OCI-LY3 (cell line): ENCODE measurements at regions not wholly inside any gene's neighbourhood (a gene's known extent, or its start where the extent isn't known, plus 50 kb on each side); places are given as distances from the start of the nearest gene placed in this dataset.

Experiments used
- EZH2phosphoT487 ChIP-seq: fragments of 200-600 bp; shearing (Covaris generic); IDR thresholded peaks from 2 replicates; pipeline ENCODE4 v1.6.1; 2018; ENCODE audit warnings: antibody characterized with exemption, mixed run types, low read depth
- TF ChIP-seq, protein P1 (sequence below): fragments of 200-600, 300-600 bp; sonication (generic); IDR thresholded peaks from 2 replicates; pipeline ENCODE4 v1.5.1; 2014; ENCODE audit warnings: antibody characterized with exemption, low read length, low read depth

DNA sequence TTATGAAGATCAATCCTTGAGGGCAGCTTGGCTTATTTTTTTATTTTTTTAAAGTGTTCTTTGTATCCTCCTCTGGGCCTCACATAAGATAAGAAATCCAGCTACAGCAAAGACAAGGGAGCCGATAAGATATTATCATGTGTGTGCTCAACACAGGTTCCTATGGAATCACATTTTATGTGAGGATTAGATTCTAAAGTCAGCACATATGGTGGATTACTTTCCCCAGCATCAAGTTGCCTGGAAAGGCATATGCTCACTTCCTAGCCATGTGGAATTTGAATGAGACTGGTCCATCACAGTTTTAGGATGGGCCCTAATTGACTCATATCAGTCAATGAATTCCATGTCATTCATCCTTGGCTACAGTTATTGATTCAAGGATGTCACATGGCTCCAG, 456.9 kb upstream of the LRRC7 start:
- TF ChIP-seq, protein P1, sequence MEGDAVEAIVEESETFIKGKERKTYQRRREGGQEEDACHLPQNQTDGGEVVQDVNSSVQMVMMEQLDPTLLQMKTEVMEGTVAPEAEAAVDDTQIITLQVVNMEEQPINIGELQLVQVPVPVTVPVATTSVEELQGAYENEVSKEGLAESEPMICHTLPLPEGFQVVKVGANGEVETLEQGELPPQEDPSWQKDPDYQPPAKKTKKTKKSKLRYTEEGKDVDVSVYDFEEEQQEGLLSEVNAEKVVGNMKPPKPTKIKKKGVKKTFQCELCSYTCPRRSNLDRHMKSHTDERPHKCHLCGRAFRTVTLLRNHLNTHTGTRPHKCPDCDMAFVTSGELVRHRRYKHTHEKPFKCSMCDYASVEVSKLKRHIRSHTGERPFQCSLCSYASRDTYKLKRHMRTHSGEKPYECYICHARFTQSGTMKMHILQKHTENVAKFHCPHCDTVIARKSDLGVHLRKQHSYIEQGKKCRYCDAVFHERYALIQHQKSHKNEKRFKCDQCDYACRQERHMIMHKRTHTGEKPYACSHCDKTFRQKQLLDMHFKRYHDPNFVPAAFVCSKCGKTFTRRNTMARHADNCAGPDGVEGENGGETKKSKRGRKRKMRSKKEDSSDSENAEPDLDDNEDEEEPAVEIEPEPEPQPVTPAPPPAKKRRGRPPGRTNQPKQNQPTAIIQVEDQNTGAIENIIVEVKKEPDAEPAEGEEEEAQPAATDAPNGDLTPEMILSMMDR = no peak
- TF ChIP-seq EZH2phosphoT487 = no peak
